DMS153 treated with DMSO at 0.1 percent for 48 hours (cell line): ENCODE measurements at regions not wholly inside any gene's neighbourhood (a gene's known extent, or its start where the extent isn't known, plus 50 kb on each side); places are given as distances from the start of the nearest gene placed in this dataset.
A peak's percentile ranks its signal among the peaks of the same experiment; 100 is the strongest.

Experiments
- DNase-seq: peaks from one replicate; lab custom pipeline; 2025; ENCODE audit not compliant: unreplicated experiment; lab: John Stamatoyannopoulos, UW

- no peak for DNase-seq
Measured at GRCh38 chr17:13310858-13311257, 290.9 kb downstream of the HS3ST3A1 start.

DNA sequence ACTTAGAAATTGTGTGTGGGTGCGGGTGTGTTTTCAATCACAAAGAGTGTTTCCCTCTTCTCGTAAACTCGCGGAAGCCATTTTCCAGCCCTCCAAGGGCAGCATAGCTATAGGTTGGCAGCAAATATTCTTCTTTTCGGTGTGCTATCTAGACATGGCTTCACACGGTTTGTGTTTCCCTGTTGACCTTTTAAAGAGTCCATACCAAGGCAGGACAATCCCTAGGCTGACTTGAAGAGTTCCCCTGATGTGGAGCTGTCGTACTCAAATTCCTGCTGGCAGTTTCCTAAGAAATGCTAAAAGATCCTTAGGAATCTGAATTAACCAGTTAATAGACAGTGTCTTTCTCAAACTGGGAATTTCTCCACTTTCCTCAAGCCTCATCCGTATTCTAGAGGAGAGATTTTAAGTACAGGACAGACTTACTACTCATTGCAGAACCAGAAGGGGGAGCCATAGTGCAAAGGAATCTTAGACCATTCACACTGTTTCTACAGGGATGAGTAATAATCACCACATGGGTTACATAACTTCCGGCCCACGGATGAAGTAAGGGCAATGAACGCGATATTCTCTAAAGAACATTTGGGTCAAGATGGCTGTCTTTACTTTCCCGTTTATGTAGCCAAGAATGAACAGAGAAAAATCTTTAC, 288.6 kb upstream of the ELAC2 start:
- DNase-seq = no peak

DNA sequence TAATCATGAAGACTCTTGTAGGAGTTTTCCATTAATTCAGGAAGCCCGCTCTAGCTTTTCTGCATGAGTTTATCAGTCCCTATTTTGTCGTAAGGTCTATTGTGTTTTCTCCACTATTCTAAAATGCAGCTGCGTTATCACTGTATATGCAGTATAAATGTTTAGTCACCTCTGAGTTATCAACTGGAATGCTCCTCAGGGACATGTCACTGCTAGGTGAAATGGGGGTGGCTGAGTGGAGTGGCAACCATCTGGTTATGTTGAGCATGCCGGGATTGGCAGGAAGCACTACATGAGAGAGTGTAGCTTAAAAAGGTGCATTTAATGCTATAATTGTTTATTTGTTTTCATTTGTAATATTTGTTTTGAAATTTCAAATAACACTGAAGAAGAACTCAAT, 285.2 kb upstream of the ELAC2 start:
- no peak for DNase-seq

- DNase-seq = no peak
Measured at GRCh38 chr17:13302419-13302818, 284.6 kb upstream of the ELAC2 start.

DNA sequence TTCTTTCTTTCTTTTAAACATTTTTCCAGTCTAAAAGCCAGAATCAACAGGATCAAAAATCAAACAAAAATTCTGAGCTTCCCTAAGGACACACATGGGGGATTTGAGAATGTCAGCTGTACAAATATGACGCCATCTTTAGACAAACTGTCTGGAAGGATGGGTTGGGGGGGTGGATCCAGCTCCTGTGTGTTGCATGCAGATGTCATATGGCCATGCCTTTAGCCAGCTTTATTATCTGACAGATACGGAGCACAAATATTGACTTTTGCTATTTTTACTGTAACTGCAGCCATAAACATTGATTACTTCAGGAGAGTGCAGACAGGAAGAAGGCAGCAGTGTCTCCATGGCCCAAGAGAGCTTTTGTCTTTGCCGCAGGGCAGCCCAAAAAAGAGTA, 279.4 kb upstream of the ELAC2 start:
- DNase-seq = peak; percentile 45

GRCh38 chr17:13293421-13293820, 275.6 kb upstream of the ELAC2 start:
- DNase-seq = no peak

- no peak for DNase-seq
Measured at GRCh38 chr17:13292291-13292690, 274.5 kb upstream of the ELAC2 start.

- DNase-seq = no peak
Measured at GRCh38 chr17:13288248-13288647, 270.4 kb upstream of the ELAC2 start.

DNA sequence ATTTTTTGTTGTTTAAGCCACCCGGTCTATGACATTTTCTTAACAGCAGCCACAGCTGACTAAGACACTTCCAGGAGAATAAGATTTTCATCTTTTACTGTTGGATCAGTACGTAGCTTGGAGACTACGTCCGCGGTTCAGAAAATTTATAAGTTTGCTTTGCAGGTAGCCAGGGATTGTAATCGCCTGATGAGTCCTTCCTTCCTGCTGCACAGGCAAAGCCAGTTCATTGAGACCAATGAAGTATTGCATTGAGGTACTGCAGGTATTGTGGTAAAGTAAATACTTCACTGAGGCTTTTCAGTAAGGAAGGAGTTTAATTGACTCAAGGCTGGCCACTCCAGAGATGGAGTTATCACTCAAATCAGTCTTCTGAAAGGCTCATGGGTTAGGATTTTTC, 269.4 kb upstream of the ELAC2 start:
- DNase-seq = no peak

- no peak for DNase-seq
Measured at GRCh38 chr17:13283606-13284005, 265.8 kb upstream of the ELAC2 start.

DNA sequence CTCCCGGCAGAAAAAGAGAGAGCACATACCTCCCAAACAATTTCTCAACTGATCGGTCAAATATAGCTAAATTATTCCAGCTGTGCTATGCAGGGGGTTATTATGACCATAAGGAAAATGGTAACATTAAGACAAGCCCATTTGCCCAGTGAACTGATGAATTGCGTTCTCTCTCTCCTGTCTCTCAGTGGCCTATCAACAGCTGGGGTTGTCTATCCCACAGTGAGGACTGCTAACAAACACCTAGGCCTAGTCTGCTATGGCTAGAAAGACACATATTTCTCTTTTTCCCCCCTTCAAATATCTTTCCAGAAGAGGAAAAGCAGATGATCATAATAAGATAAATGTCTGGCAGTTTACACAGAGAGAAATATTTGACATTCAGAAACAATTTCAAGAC, 263.8 kb upstream of the ELAC2 start:
- DNase-seq = no peak

DNA sequence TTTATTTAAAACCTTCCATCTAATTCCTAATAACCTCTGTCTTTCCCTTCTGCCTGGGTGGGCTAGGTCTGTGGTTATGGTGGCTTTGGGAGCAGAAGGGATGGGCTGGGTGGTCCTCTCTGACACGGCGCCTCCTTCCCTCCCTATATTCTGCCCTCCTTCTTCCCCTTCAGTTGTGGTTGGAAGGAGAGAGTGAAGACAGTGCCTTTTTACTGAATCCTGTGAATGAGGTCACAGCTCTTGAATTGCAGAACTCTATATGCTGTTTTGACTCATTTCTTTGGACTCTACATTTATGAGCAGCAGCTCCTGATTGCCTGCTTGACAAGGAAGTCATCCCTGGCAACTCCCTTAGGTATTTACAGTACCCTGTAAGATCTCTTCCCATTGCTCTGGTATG, 256.0 kb upstream of the ELAC2 start:
- no peak for DNase-seq

GRCh38 chr17:13272296-13272695, 254.5 kb upstream of the ELAC2 start:
- no peak for DNase-seq

DNA sequence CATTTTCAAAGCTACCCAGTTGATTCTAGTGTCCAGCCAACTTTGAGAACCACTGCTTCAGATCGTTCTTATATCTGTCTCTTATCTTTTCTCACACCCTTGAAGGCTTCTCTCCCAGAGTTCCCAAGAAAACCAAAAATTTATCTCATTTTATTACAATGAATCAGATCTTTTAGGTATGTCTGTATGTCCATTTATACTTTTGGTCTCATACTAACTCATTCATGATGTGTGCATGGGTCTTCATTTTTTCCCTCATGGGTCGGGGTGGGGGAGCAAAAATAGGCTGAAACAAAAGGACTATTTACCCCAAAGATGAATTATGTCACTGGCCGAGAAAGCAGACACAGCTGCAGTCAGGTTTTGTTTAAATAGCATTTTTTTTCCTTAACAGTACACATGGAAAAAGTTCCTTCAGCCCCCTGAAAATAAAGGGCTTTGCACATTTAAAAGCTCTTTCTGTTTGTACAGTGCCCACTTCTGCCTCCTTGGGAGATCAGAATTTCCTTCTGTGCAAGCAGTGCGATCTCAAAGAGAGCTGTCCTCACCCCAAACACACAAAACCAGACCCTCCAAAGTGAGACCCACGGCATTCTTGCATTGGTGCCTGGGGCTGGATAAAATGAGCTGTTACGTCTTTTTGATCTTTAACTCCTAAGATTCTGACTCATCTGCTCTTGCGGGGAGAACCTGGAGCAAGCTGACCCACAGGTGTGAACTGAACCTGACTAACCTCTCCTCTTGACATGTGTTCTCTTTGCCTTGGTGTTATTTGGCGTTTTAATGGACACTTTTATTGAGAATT, 251.2 kb upstream of the ELAC2 start:
- no peak for DNase-seq

DNA sequence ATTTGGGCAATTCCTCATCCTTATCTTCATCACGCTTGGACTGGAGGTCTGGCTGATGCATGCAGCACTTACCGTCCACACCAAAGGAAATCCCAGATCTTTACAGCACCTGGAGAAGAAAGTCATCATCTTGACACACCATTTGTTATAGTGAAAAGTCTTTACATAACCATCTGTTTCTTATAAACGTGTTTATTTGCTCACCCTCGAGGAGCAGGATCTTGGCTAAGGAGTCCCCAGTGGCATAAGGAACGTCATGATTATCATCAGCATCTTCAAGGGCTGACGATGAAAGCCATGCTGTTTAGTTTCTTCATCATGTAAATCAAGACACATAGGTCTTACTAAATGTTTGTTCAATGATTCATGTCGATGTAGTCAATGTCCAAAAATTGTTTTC, 248.8 kb upstream of the ELAC2 start:
- no peak for DNase-seq

GRCh38 chr17:13265311-13265710, 247.5 kb upstream of the ELAC2 start:
- no peak for DNase-seq

- DNase-seq = no peak
Measured at GRCh38 chr17:13263746-13264145, 245.9 kb upstream of the ELAC2 start.

DNA sequence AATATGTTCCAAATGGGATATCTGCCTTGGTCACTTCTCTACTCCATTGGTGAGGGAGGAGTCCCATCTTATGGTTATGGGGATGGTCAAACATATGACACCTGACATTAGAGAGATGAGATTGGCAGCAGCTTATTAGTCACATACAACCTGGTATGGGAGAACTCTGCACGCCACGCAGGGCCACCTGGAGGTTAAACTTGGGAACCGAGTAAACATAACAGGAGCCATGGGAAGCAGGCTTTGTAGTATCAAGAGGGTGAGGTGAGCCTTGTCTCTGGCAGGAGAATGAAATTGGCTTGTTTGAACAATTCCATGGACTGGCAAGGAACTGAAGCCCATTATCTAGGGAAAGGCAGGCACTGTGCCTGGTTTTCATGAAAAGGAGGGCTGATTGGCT, 238.7 kb upstream of the ELAC2 start:
- DNase-seq = no peak

DNA sequence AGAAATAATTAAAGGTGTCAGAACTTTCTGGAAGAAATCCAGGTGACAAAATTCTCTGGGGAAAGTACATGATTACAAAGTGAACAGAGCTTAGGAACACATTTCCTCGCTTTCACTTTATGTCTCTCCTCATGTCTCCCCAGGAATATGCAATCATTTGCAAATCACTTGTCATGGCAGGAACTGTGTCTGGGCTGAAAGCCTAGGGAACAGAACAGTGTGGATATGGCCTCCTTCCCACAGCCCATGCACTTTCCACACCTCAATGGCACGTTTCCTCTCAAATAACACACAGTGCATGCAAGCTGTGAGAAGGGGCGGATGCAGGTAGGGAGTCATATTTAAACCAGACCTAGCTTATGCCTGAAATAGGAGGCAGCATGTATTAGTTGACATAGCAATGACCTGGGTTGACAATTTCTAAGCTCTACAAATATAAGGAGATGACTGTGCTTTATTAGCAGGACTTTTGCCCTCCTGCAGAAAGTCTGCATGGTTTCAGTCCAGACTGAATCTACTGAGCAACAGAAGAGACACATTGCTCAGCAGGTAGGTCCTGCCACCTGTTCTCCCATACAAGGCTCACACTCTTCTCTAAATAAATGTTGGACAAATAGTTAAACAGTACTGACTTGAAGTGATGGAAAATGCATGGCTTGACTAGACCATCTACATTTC, 236.0 kb upstream of the ELAC2 start:
- DNase-seq = no peak

DNA sequence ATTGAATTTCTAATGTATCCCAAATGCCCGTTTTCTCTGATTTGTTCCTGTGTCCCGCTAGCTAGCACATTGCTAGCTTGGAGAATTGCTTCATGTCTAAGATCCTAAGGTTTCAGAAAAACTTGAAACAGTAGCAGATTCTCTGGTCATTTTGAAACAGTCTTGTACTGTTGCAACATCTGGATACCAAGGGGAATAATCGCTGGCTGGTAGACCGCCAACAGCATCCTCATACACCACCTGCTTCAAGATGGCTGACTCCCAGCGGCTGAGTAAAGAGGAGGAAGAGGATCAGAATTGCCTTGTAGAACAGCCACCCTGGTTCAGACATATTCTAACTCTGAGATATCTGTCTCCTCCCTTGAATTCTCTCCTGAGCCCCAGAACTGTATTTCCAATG, 226.7 kb upstream of the ELAC2 start:
- no peak for DNase-seq

DNA sequence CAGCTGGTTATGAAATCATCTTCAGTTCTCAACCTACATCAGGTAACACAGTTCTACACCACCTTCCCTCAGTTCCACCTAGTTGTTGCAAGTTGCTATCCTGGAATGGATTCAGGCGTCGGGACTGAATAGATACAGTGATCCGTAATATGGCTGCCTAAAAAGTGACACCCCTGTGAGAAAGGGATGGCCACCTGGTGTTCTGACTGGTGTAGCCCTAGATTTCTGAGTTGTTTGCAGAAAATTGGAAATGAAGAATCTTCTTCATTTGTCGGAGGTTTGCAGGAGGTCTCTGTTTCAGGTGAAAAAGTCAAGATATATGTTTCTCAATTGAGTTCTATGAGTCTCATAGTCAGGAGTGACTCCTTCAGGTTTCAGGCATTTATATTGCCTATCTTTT, 225.8 kb upstream of the ELAC2 start:
- no peak for DNase-seq

DNA sequence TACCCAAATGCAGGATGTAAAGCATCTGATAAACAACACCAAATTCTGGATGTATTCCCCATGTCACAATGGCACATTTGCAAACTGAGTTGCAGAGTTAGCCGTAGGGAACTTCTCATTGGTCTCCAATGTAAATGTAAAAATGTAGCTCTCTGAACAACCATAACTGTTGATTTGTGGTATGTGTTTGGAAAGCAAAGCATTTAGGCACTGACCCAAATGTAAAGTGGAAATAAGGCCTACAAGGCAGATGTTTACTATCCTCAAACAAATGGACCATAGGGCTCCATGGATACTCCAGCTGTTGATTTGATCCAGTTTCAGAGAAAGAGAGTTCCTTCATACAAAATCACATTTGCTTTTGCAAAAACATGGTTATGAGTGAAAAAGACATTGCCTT, 223.0 kb upstream of the ELAC2 start:
- no peak for DNase-seq
